ENCODE measurements at regions not wholly inside any gene's neighbourhood (a gene's known extent, or its start where the extent isn't known, plus 50 kb on each side); places are given as distances from the start of the nearest gene placed in this dataset.

DNA sequence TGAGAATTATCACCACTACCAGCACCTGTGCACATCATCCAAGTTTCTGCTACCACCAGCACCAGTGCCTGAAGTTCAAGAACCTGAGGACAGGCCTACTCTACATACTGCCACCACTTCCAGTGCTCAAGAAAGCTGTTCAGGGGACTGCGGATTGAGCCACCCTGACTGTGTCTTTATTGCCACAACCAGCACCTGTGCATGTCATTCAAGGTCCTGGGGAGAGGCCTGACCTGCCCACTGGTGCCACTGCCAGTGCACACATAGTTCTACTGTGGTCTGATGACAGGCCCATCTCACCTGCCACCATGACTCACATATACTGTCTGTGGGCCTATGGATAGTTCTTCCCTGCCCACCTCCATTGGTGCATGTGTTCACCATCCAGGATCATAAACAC lies 559.4 kb downstream of the COL12A1 start:
- H3K4me3 ChIP-seq (ENCODE audit: low read depth, low read length), result no peak overlapping the region
- in situ Hi-C loops (cut with HindIII; ENCODE audit: low pct_ligation_motif_present, low sequenced_read_pairs), result no loop called here
- H3K36me3 ChIP-seq (replicated peaks), result no peaks in the 10 kb centered on the region
- DNase-seq, result no peak
- no peaks in the 10 kb centered on the region for H3K27me3 ChIP-seq (replicated peaks)
- TF ChIP-seq, protein P1, sequence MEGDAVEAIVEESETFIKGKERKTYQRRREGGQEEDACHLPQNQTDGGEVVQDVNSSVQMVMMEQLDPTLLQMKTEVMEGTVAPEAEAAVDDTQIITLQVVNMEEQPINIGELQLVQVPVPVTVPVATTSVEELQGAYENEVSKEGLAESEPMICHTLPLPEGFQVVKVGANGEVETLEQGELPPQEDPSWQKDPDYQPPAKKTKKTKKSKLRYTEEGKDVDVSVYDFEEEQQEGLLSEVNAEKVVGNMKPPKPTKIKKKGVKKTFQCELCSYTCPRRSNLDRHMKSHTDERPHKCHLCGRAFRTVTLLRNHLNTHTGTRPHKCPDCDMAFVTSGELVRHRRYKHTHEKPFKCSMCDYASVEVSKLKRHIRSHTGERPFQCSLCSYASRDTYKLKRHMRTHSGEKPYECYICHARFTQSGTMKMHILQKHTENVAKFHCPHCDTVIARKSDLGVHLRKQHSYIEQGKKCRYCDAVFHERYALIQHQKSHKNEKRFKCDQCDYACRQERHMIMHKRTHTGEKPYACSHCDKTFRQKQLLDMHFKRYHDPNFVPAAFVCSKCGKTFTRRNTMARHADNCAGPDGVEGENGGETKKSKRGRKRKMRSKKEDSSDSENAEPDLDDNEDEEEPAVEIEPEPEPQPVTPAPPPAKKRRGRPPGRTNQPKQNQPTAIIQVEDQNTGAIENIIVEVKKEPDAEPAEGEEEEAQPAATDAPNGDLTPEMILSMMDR (IDR thresholded peaks at IDR 0.05; ENCODE audit: low read depth, low read length, missing control alignments), result no peak
- H3K27ac ChIP-seq, result no peak overlapping the region

GRCh38 chr6:74645108-74645849 lies 560.6 kb downstream of the COL12A1 start:
- Histone ChIP-seq H3K36me3 (replicated peaks) (no peaks in the 10 kb centered on the region), H3K27me3 (replicated peaks) (no peaks in the 10 kb centered on the region), H3K27ac (no peak overlapping the region), H3K4me3 (ENCODE audit: low read depth, low read length) (no peak overlapping the region)
- no peak for DNase-seq
- TF ChIP-seq, protein P1 (IDR thresholded peaks at IDR 0.05; ENCODE audit: low read depth, low read length, missing control alignments), result no peak
- in situ Hi-C loops (cut with HindIII; ENCODE audit: low pct_ligation_motif_present, low sequenced_read_pairs), result no loop called here

DNA sequence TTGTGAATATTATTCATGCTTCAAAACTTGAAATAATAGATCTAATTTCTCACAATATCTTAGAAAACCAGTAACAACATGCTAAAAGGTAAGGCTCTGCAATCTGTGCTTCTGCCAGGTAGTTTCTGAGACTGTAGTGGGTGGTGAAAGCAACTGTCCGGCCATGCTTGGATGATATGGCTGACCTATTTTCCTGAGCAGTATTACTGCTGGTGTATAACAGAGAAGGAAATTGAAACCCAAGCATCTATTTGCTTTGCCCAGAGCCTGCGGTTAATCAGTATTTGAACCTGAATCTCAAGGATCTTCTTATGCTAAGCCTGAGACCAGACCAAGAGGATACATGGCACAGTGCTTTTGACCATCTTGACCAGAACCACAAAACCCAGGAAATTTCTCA lies 563.8 kb downstream of the COL12A1 start:
- Histone ChIP-seq H3K27ac (no peak overlapping the region), H3K36me3 (replicated peaks) (no peaks in the 10 kb centered on the region), H3K4me3 (ENCODE audit: low read depth, low read length) (no peak overlapping the region), H3K27me3 (replicated peaks) (no peaks in the 10 kb centered on the region)
- in situ Hi-C loops (cut with HindIII; ENCODE audit: low pct_ligation_motif_present, low sequenced_read_pairs), result no loop called here
- DNase-seq, result no peak
- TF ChIP-seq, protein P1 (IDR thresholded peaks at IDR 0.05; ENCODE audit: low read depth, low read length, missing control alignments), result no peak

DNA sequence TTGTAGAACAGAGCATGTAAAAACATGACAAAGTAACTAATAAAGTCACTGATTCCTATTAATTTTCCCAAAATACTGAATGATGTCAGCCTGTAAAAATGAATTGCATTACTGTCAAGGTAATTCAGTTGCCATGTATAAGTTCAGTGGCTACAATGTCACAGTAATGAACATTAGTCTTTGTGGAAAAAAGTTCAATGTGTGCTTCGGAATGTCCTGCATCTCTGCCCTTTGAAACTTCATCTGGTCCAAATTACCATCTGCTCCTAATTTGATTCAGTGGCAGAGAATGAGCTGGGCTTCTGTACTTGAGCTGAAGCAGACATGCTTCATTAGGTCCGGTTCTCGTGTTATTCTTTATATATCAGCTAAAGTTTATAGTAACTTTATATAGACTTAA lies 567.4 kb downstream of the COL12A1 start:
- no peak overlapping the region for H3K4me3 ChIP-seq (ENCODE audit: low read depth, low read length)
- H3K27ac ChIP-seq, result no peak overlapping the region
- in situ Hi-C loops (cut with HindIII; ENCODE audit: low pct_ligation_motif_present, low sequenced_read_pairs), result no loop called here
- TF ChIP-seq, protein P1 (IDR thresholded peaks at IDR 0.05; ENCODE audit: low read depth, low read length, missing control alignments), result no peak
- no peak for DNase-seq
- no peaks in the 10 kb centered on the region for H3K27me3 ChIP-seq (replicated peaks)
- no peaks in the 10 kb centered on the region for H3K36me3 ChIP-seq (replicated peaks)

DNA sequence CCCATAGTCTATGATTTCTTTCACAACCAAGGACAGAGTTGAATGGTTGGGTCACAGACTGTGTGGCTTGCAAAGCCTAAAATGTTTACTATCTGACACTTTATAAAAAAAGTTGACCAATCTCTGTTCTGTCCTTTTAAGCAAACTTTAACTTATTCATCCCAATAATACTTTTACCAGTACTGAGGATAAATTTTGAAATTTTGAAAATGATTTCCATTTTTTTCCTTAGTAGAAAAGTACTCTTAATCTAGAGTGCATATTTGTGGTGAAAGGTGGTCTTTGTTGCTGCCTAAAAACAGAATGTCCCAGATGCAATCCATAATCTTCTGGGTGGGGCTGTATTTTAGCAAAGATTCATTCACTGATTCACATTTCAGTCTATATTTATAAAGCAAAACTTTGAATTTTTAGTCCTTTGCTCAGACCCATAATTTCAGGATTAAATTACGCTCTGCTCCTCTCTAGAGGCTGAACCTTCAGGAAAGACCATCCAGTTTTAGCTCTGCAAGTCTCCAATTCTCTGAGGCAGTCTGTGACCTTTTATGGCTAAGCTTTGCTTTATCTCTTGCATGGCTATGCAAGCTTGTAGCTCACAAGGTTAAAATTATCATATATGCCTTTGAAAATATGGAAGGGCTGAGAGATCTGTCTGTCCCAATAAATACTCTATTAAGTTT lies 573.5 kb downstream of the COL12A1 start:
- Histone ChIP-seq H3K27ac (no peak overlapping the region), H3K36me3 (replicated peaks) (no peaks in the 10 kb centered on the region), H3K27me3 (replicated peaks) (no peaks in the 10 kb centered on the region), H3K4me3 (ENCODE audit: low read depth, low read length) (no peak overlapping the region)
- TF ChIP-seq, protein P1 (IDR thresholded peaks at IDR 0.05; ENCODE audit: low read depth, low read length, missing control alignments), result no peak
- DNase-seq, result no peak
- in situ Hi-C loops (cut with HindIII; ENCODE audit: low pct_ligation_motif_present, low sequenced_read_pairs), result no loop called here
